Neural cell (in vitro differentiated cells): ENCODE measurements at regions not wholly inside any gene's neighbourhood (a gene's known extent, or its start where the extent isn't known, plus 50 kb on each side); places are given as distances from the start of the nearest gene placed in this dataset.

ENCODE experiments used
- H2AFZ ChIP-seq: fragments of 200-600, 300-800 bp; sonication (generic), shearing (Covaris generic); 2 replicates; pipeline ENCODE4 v1.6.0; 2014; ENCODE audit warnings: low read depth, mild to moderate bottlenecking, antibody characterized with exemption, low read length, moderate library complexity
- H3F3A ChIP-seq: fragments of 200-600 bp; shearing (Covaris generic); 2 replicates; pipeline ENCODE4 v1.6.1; 2016; ENCODE audit warnings: mild to moderate bottlenecking, moderate library complexity, mixed read lengths, antibody characterized with exemption, low read length; ENCODE audit not compliant: insufficient read depth, poor library complexity, severe bottlenecking
- H3K27ac ChIP-seq: fragments of 200-600, 300-800 bp; sonication (generic), shearing (Covaris generic); 2 replicates; pipeline ENCODE4 v1.5.1; 2014; ENCODE audit warnings: mild to moderate bottlenecking, low read length, moderate library complexity
- H3K27me3 ChIP-seq: fragments of 300-800, 200-600 bp; sonication (generic), shearing (Covaris generic); 2 replicates; pipeline ENCODE4 v1.6.0; 2014; ENCODE audit warnings: mild to moderate bottlenecking, low read depth, low read length, moderate library complexity; ENCODE audit not compliant: insufficient read depth
- H3K36me3 ChIP-seq: fragments of 300-800, 200-600 bp; sonication (generic), shearing (Covaris generic); 2 replicates; pipeline ENCODE4 v1.5.1; 2014; ENCODE audit warnings: mild to moderate bottlenecking, antibody characterized with exemption, low read length, moderate library complexity; ENCODE audit not compliant: insufficient read depth
- H3K4me2 ChIP-seq: fragments of 300-800, 200-600 bp; sonication (generic), shearing (Covaris generic); 2 replicates; pipeline ENCODE4 v1.6.0; 2014; ENCODE audit warnings: mild to moderate bottlenecking, low read length
- H3K4me3 ChIP-seq: fragments of 300-800, 200-600 bp; sonication (generic), shearing (Covaris generic); 2 replicates; pipeline ENCODE4 v1.5.1; 2014; ENCODE audit warnings: mild to moderate bottlenecking, low read length, moderate library complexity
- H3K79me2 ChIP-seq: fragments of 200-600 bp; shearing (Covaris generic); replicated peaks from 2 replicates; pipeline ENCODE4 v1.6.0; 2014; ENCODE audit warnings: mild to moderate bottlenecking, low read length, moderate library complexity; ENCODE audit not compliant: insufficient read depth
- H3K9ac ChIP-seq: fragments of 300-800, 200-600 bp; sonication (generic), shearing (Covaris generic); 2 replicates; pipeline ENCODE4 v1.6.1; 2016; ENCODE audit warnings: mild to moderate bottlenecking, low read length, mixed read lengths
- H3K9me2 ChIP-seq: fragments of 200-600 bp; shearing (Covaris generic); 2 replicates; pipeline ENCODE4 v1.6.1; 2016; ENCODE audit warnings: mild to moderate bottlenecking, low read length, mixed read lengths; ENCODE audit not compliant: insufficient read depth
- H3K9me3 ChIP-seq: fragments of 200-600, 300-800 bp; sonication (generic), shearing (Covaris generic); 2 replicates; pipeline ENCODE4 v1.6.1; 2016; ENCODE audit warnings: mild to moderate bottlenecking, mixed run types, low read length, moderate library complexity, mixed read lengths
- H4K20me1 ChIP-seq: fragments of 200-600 bp; shearing (Covaris generic); 2 replicates; pipeline ENCODE4 v1.6.1; 2016; ENCODE audit warnings: mild to moderate bottlenecking, mixed run types; ENCODE audit not compliant: insufficient read depth
- CTCF ChIP-seq: fragments of 450-650 bp; IDR thresholded peaks from 2 replicates; pipeline ENCODE4 v1.5.1; 2014; ENCODE audit warnings: antibody characterized with exemption, mild to moderate bottlenecking, moderate library complexity; ENCODE audit not compliant: poor library complexity, severe bottlenecking
- EP300 ChIP-seq: fragments of 450-650 bp; conservative IDR thresholded peaks from 2 replicates; pipeline ENCODE4 v1.6.1; 2014; ENCODE audit warnings: antibody characterized with exemption, mild to moderate bottlenecking, moderate library complexity; ENCODE audit not compliant: poor library complexity, severe bottlenecking
- EZH2 ChIP-seq: fragments of 200-600, 300-800 bp; shearing (Covaris generic), sonication (generic); IDR thresholded peaks from 2 replicates; pipeline ENCODE4 v1.6.1; 2014; ENCODE audit warnings: antibody characterized with exemption, low read length, borderline replicate concordance, mild to moderate bottlenecking; ENCODE audit not compliant: insufficient read depth, poor library complexity, severe bottlenecking
- MXI1 ChIP-seq: fragments of 450-650 bp; conservative IDR thresholded peaks from 2 replicates; pipeline ENCODE4 v1.6.1; 2014; ENCODE audit warnings: antibody characterized with exemption, mild to moderate bottlenecking; ENCODE audit not compliant: poor library complexity, severe bottlenecking
- POLR2AphosphoS5 ChIP-seq: IDR thresholded peaks from 2 replicates; pipeline ENCODE4 v1.6.1; 2012
- RAD21 ChIP-seq: fragments of 450-650 bp; conservative IDR thresholded peaks from 2 replicates; pipeline ENCODE4 v1.6.1; 2014; ENCODE audit warnings: antibody characterized with exemption, mild to moderate bottlenecking, moderate library complexity
- REST ChIP-seq: IDR thresholded peaks from 2 replicates; pipeline ENCODE4 v1.6.1; 2012; ENCODE audit warnings: borderline replicate concordance
- SMC3 ChIP-seq: fragments of 450-650 bp; conservative IDR thresholded peaks from 2 replicates; pipeline ENCODE4 v1.6.1; 2014; ENCODE audit warnings: antibody characterized with exemption, mild to moderate bottlenecking, moderate library complexity; ENCODE audit not compliant: poor library complexity
- TAF1 ChIP-seq: IDR thresholded peaks from 2 replicates; pipeline ENCODE4 v1.6.1; 2012; ENCODE audit warnings: low read depth

- no peaks in the 10 kb centered on the region for H3K9me2 ChIP-seq
- H3K4me3 ChIP-seq: no peak overlapping the region
- no peaks in the 10 kb centered on the region for H3K9me3 ChIP-seq
- H3K27ac ChIP-seq: no peak overlapping the region
- no peaks in the 10 kb centered on the region for H3F3A ChIP-seq
- no peak overlapping the region for H3K4me2 ChIP-seq
- no peaks in the 10 kb centered on the region for H4K20me1 ChIP-seq
- no peak overlapping the region for H3K9ac ChIP-seq
- no peaks in the 10 kb centered on the region for H3K36me3 ChIP-seq
- no peaks in the 10 kb centered on the region for H3K79me2 ChIP-seq
- H2AFZ ChIP-seq: no peak overlapping the region
- TF ChIP-seq MXI1 (no peak), POLR2AphosphoS5 (no peak), EP300 (no peak), TAF1 (no peak), RAD21 (no peak)
- H3K27me3 ChIP-seq: no peaks in the 10 kb centered on the region
Observed at GRCh38 chr10:83104616-83105015, 1034.7 kb upstream of the GHITM start.

- H3F3A ChIP-seq: no peaks in the 10 kb centered on the region
- no peak overlapping the region for H3K9ac ChIP-seq
- no peaks in the 10 kb centered on the region for H3K9me2 ChIP-seq
- H3K4me3 ChIP-seq: no peak overlapping the region
- no peak overlapping the region for H2AFZ ChIP-seq
- H3K27ac ChIP-seq: no peak overlapping the region
- no peak overlapping the region for H3K4me2 ChIP-seq
- TF ChIP-seq EZH2 (no peak), SMC3 (no peak), TAF1 (no peak), CTCF (no peak), RAD21 (no peak), REST (no peak), MXI1 (no peak), EP300 (no peak), POLR2AphosphoS5 (no peak)
- no peaks in the 10 kb centered on the region for H3K36me3 ChIP-seq
- H3K27me3 ChIP-seq: no peaks in the 10 kb centered on the region
- no peaks in the 10 kb centered on the region for H3K9me3 ChIP-seq
- no peaks in the 10 kb centered on the region for H3K79me2 ChIP-seq
- no peaks in the 10 kb centered on the region for H4K20me1 ChIP-seq
Observed at GRCh38 chr10:83108565-83109333, 1030.6 kb upstream of the GHITM start.
